ENCODE measurements at regions not wholly inside any gene's neighbourhood (a gene's known extent, or its start where the extent isn't known, plus 50 kb on each side); places are given as distances from the start of the nearest gene placed in this dataset.

DNA sequence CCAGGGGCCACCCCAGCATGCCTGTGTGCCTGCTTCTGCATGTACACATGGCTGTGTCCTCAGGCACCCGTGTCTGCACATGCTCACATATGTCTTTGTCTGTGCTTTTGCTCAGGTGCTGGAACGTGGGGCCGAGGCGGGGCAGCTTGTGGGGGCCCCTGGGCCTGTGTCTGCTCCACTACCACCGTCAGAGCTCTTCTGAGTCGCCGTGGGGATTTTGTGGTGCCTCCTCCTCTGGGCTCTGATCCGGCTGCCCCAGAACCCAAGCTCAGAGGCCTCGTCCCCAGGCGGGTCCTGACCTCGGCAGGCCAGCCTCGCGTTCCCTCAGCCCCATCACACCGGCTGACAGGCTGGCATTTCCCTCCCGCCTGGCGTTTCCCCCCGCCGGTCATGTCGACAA lies 104.6 kb upstream of the ACTRT2 start:
- DNase-seq (ENCODE audit: low read depth in 2 of 2) = no peak

GRCh38 chr1:2917284-2917683 lies 104.0 kb upstream of the ACTRT2 start:
- no peak for DNase-seq (ENCODE audit: low read depth in 2 of 2)

GRCh38 chr1:2918441-2918840 lies 102.8 kb upstream of the ACTRT2 start:
- DNase-seq (ENCODE audit: low read depth in 2 of 2) = no peak

DNA sequence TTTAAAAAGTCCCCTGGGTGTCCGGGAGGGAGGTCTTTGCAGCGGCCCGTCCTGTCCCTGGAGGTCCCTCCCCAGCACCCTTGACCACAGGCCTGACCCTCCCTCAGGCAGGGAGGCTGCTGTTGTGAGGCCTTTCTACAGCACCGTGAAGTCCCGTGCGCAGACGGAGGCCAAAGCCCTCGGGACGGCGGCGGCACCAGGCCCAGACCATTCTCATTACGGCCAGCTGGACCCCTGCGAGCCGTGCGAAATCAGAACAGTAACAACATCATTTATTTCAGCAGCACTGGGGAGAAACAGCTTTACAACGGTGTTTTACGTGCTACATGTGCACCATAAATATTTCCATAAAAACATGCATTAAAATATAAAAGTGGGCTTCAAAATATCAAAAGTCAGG lies 101.4 kb upstream of the ACTRT2 start:
- DNase-seq (ENCODE audit: low read depth in 2 of 2) = no peak

GRCh38 chr1:2920421-2921015 lies 100.7 kb upstream of the ACTRT2 start:
- no peak for DNase-seq (ENCODE audit: low read depth in 2 of 2)

- DNase-seq (ENCODE audit: low read depth in 2 of 2) = peak; percentile 26 to 37
Measured at GRCh38 chr1:2921970-2922686, 99.1 kb upstream of the ACTRT2 start.

DNA sequence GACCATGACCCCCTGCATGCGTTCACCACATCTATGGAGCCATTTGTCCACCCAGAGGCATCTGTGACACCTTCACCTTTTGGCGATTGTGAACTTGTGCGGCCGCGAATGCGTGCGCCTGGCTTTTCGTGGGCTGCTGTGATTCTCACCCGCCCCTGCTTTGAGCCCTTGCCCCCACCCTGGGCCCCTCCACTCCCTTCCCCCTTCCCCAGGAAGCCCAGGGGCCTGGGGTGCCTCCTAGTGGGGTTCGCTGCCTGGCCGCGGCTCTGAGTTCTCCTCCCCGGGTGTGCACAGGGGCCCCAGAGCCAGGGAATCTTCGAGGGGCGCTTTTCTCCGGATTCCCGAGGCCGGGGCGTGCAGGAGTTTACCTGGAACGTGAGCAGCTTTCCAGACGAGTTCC lies 97.9 kb upstream of the ACTRT2 start:
- no peak for DNase-seq (ENCODE audit: low read depth in 2 of 2)

DNA sequence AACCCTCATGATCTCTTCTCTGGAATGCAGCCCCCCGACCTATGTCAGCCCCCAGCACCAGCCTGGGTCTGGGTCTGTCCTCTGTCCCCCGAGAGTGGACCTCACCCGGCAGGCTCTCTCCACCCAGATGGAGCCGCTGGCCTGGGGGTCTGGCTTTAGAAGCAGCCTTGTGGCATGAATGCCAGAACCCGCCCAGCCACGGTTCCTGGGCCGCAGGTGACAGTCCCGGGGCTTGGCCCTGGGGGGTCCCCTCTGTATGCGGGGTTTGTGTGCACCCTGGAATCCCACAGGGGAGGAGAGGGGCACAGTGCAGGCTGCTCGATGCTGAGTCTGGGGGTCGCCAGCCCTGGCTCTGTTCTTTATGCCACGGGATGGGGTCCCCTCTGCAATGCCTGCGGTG lies 96.0 kb upstream of the ACTRT2 start:
- no peak for DNase-seq (ENCODE audit: low read depth in 2 of 2)

GRCh38 chr1:2925918-2926317 lies 95.3 kb upstream of the ACTRT2 start:
- DNase-seq (ENCODE audit: low read depth in 2 of 2) = no peak

DNA sequence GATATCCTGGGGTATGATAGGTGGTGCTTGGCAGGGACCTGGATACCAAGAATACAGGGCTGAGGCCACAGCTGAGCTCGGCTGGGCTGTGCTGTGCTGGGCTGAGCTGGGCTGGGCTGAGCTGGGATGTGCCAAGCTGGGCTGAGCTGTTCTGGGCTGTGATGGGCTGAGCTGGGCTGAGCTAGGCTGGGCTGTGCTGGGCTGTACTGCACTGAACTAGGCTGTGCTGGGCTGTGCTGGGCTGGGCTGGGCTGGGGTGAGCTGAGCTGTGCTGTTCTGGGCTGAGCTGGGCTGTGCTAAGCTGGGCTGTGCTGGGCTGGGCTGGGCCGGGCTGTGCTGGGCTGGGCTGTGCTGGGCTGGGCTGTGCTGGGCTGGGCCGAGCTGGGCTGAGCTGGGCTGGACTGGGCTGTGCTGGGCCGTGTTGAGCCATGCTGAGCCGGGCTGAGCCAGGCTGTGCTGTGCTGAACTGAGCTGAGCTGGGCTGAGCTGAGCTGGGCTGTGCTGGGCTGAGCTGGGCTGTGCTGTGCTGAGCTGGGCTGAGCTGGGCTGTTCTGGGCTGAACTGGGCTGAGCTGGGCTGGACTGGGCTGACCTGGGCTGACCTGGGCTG lies 94.7 kb upstream of the ACTRT2 start:
- DNase-seq (ENCODE audit: low read depth in 2 of 2) = no peak

DNA sequence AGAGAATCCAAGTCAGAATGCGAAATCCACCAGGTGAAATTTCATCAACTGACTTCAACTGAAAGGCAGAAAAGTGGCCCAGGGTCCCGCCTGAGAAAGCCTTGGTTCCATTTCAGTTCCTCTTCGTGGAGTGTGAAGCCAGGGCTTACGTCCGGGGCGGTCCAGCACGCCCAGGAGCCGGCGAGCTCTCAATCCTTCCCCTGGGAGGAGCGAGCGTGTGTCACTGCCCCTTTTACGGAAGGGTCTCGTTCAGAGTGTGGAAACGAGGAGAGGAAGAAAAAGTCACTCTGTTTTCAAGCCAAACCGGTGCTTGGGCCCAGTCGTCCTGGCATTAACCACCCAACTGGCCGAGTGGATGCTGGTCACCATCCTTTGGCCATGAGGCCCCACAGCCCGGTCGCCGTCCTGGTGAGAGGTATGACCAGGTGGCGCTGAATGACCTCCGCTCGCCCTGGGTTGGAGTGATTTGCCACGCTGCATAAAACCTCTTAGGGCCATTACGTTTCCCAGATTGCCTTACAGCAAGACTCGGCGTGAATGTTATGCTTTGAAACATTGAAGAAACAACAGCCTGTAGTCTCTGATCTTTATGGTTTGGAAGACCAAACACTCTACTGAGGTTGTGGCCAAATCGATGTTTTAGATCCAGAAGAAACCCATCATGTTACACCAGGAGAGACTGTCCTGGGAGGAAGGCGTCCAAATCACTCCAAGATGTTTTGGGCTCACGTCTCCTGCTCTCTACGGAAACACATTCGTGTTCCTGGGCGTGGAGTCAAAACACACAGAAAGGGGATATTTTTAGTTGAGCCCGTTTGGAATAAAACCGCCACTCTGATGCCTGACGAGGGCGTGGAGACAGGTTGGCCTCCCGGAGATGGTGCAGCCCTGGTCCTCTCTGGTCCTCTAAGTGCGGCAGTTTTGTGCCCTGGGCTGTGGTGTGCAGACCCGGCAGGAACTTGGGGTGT lies 93.6 kb upstream of the ACTRT2 start:
- DNase-seq (ENCODE audit: low read depth in 2 of 2) = no peak

DNA sequence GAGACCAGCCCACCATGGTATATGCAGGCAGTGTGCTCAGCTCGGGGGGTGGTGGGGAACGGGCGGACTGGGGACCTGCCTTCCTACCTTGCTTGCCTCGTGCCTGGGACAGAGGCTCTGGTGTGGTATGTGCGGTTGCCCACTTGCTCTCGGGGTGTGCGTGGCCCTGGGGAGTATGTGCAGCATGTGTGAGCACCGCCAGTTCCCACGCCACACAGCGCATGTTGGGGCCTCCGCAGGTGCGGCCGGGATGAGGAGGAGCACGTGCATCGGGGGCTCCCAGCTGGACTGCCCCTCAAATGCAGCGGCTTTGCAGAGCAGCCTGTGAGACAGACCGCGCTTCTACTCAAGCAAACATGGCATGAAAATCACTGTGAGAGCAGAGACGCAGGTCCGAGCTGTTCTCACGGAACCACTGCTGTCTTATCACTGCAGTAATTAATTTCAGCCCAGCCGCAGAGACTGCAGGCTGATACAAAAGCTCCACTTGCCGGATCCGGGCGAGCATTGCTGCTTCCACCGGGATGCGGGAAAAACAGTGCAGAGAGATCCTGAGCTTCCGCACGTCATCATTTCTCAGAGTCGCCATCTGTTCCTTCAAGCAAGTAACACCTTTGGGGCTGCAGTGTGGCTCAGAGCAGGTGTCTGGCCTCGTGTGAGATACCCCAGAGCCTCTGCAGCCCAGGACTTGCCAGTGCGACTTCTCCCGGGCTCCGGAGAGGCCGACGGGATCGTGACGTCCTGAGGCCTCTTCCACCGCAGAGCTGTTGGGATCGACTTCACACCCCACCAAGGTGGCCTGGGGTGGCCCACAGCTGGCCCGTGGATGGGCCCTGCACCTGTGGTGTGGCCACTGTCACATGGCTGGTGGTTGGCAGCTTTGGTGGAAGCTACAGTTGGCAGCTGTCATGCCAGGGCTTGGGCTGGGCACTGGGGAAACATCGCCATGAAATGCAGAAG lies 92.6 kb upstream of the ACTRT2 start:
- no peak for DNase-seq (ENCODE audit: low read depth in 2 of 2)

GRCh38 chr1:2929335-2929734 lies 91.9 kb upstream of the ACTRT2 start:
- no peak for DNase-seq (ENCODE audit: low read depth in 2 of 2)

GRCh38 chr1:2930016-2930815 lies 91.1 kb upstream of the ACTRT2 start:
- no peak for DNase-seq (ENCODE audit: low read depth in 2 of 2)

- no peak for DNase-seq (ENCODE audit: low read depth in 2 of 2)
Measured at GRCh38 chr1:2930913-2931723, 90.1 kb upstream of the ACTRT2 start.

- no peak for DNase-seq (ENCODE audit: low read depth in 2 of 2)
Measured at GRCh38 chr1:2931724-2932401, 89.4 kb upstream of the ACTRT2 start.

DNA sequence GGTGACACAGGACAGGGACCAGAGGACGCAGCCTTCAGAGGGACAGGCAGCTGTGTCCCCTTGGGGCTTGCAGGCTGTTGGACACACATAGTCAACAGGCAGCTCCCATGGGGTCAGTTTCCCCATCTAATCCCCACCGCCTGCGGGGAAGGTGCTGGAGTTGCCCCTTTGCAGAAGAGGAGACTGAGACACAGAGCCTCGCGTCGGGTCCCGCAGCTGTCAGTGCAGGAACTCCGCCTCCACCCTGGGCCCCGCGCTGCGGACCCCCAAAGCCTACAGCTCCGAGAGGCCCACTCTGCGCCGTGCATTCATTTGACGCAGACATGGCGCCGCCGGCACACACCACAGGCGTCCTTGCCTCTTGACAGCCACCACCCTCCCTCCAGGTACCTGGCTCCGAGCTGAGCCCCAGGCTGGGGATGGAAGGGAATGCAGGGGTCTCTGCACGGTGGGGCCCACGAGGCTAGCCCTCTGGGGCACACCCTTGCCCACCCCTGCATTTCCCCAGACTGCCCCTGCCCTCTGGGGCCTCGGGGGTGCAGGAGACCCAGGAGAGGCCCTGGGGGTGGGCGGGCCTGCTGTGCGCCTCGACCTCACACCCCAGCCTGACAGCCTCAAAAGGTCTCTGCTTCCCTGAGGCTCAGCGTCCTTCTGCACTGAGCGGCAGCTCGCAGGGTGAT lies 88.5 kb upstream of the ACTRT2 start:
- DNase-seq (ENCODE audit: low read depth in 2 of 2) = no peak
